Right cardiac atrium (tissue), 5 donors: ENCODE measurements at regions not wholly inside any gene's neighbourhood (a gene's known extent, or its start where the extent isn't known, plus 50 kb on each side); places are given as distances from the start of the nearest gene placed in this dataset.

Experiments used
- ATAC-seq, 2 donors: fragments of 200-7000 bp; cut with Tn5 transposase; one replicate each; pipeline versions ENCODE4 v1.8.0 to v1.9.1; 2020; ENCODE audit warnings: moderate library complexity in 2 of 2, mild to moderate bottlenecking in 1 of 2
- DNase-seq, 3 donors: peaks; one replicate each; pipeline ENCODE4 v3.0.0-alpha.2; 2020
- H3K27ac ChIP-seq: one replicate; pipeline ENCODE4 v1.5.1; 2013; ENCODE audit warnings: mild to moderate bottlenecking, low read length, control low read depth, moderate library complexity
- H3K27me3 ChIP-seq: one replicate; pipeline ENCODE4 v1.6.1; 2013; ENCODE audit not compliant: control insufficient read depth, insufficient read depth
- H3K4me1 ChIP-seq: one replicate; pipeline ENCODE4 v1.6.1; 2013; ENCODE audit warnings: low read length; ENCODE audit not compliant: control insufficient read depth, insufficient read depth
- H3K4me3 ChIP-seq: one replicate; pipeline ENCODE4 v1.5.1; 2013; ENCODE audit warnings: low read length, control low read depth
- H3K9me3 ChIP-seq: one replicate; pipeline ENCODE4 v1.6.1; 2013; ENCODE audit warnings: low read length; ENCODE audit not compliant: control insufficient read depth
- WGBS: extraction: QIAGEN DNeasy Blood & Tissue Kit; methylation state at CpG from one replicate; pipeline ENCODE4 v1.1.7; 2013; 5-methylcytosine and 5-hydroxymethylcytosine counted together
- intact Hi-C, 4 donors: fragments of 100-400 bp; cut with DNase I; formaldehyde crosslinking; loops; one replicate each; pipeline versions ENCODE4 v1.11.0 to v1.14.0; 2022 to 2023
- donor health status: healthy with polysubstance abuse.
- donor health status: DM: no; HTN: yes; CAD: no.
- donor health status: DM: no; HTN: no; CAD: no.
- donor health status: DM: no; HTN: yes; CAD: no; lungs with severe emphysema.
- donor health status: DM: yes; HTN: yes; CAD: no.

GRCh38 chr2:196266351-196266750 is 95.0 kb upstream of the STK17B start:
- intact Hi-C loops: no loop called here
- H3K4me3 ChIP-seq: no peak overlapping the region
- no peaks in the 10 kb centered on the region for H3K9me3 ChIP-seq

GRCh38 chr2:196266855-196267254 is 95.5 kb upstream of the STK17B start:
- ATAC-seq (peak in 1 of 2 donors; percentile 53), DNase-seq (no peak)
- no peak overlapping the region for H3K27ac ChIP-seq
- intact Hi-C loops: no loop called here
- H3K9me3 ChIP-seq: no peaks in the 10 kb centered on the region
- no peaks in the 10 kb centered on the region for H3K27me3 ChIP-seq
- H3K4me3 ChIP-seq: no peak overlapping the region
- H3K4me1 ChIP-seq: no peaks in the 10 kb centered on the region

More at GRCh38 chr2:196266351-196266750, 95.0 kb upstream of the STK17B start:
- no peak for DNase-seq
- Histone ChIP-seq H3K4me1 (no peaks in the 10 kb centered on the region), H3K27ac (no peak overlapping the region), H3K27me3 (no peaks in the 10 kb centered on the region)
- no peak for ATAC-seq

DNA sequence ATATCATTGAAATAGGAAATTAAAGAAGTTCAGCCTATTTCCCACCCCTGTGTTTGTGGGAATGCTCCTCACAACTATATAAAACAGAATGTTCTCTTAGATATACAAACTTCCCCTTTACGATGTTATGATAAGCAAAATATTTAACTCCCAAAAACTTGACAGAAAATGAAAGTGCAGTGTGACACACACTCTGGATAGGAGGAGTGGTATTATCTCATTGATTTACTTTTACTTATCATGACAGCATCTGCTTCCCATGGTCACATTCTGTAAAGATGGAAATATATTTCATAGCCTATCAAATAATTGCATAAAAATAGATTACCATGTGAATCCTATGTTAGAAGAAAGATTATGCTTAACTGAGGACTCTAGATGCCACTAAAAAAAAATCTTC is 96.6 kb upstream of the STK17B start:
- H3K27ac ChIP-seq: no peak overlapping the region
- WGBS: 17% methylated on average over 1 of the region's 1 CpG
- no peak overlapping the region for H3K4me3 ChIP-seq
- intact Hi-C loops: no loop called here
- ATAC-seq: peak in 1 of 2 donors; percentile 43
- no peak for DNase-seq
- H3K27me3 ChIP-seq: no peaks in the 10 kb centered on the region
- H3K9me3 ChIP-seq: no peaks in the 10 kb centered on the region
- no peaks in the 10 kb centered on the region for H3K4me1 ChIP-seq

DNA sequence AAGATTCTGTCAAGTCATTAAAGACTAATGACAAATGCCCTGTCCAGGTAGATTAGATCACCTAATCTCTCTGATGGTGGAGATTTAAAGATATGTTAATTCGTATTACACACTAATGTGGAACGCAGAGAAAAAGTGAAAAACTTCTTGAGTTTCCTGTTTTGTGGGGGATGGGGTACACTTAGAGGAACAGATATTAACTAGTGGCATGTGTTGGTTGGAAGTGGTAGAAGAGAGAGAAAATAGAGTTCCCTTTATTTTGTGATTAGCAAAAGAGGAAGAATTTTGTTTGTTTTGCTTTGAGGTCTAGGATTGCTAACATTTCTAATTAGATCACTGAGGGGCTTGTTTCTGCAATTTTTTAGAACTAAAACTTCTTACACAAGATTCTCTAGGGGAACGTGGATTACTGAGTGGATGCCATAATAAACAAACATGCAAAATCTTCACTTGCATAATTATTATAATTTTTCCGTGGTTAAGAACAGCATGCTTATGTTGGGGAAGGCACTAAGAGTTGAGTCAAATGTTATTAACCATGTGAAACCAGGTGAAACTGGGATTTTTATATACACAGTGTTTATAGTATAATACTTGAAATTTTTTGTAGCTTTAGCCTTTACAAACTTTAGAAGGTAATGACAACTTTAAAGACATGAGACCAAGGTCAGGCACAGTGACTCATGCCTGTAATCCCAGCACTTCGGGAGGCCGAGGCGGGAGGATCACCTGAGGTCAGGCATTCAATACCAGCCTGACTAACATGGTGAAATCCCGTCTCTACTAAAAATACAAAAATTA is 97.4 kb upstream of the STK17B start:
- Histone ChIP-seq H3K4me3 (no peak overlapping the region), H3K4me1 (no peaks in the 10 kb centered on the region), H3K9me3 (no peaks in the 10 kb centered on the region), H3K27me3 (no peaks in the 10 kb centered on the region), H3K27ac (no peak overlapping the region)
- intact Hi-C loops: no loop called here
- ATAC-seq: peak; percentile 44 to 78
- WGBS: 28% methylated on average over 8 of the region's 8 CpGs
- DNase-seq: no peak

DNA sequence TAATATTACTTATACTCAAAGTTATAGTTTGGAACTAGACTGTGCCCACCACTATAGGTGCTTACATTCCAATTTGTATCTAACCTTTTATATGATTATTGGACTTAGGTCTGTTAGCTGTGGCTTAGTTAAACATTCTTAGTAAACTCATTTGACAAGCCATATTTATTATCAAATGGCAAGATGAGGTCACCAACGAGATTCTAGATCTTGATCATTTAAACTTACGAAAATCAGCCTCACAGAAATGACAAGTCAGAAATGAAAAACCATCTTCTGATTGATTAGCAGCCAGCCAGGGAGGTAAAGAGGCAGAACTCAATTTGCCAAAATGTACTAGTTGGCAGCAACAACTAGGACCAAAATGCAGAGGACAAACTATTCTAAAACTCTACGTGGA is 100.4 kb upstream of the STK17B start:
- ATAC-seq: no peak
- intact Hi-C loops: loop anchor here in 1 of 4 donors (10.0 kb wide), 1 partner anchor 107 kb away; no protein-coding TSS in a partner anchor
- no peaks in the 10 kb centered on the region for H3K27me3 ChIP-seq

DNA sequence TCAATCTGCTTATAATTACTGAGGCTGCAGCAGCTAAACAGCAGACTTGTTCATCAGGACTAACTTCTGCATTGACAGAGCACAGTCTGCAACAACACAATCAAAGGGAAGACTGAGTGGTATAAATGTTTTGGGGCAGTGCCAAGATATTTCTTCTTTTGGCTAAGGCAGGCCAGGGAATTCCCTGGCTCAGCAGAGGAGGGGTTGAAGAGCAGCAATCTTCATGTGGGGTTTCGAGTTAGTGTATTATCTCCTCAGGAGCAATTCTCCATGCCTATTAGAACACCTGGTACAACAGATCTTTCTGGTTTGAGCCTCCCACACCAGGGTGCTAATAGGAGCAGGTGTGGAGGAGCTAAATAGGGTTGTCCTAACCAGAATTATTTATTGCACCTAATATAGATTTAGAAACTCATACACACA is 103.0 kb upstream of the STK17B start:
- 19% methylated on average over 1 of the region's 1 CpG for WGBS
- ATAC-seq (peak; percentile 80 to 88), DNase-seq (peak in 1 of 3 donors; percentile 30)
- H3K27ac ChIP-seq: no peak overlapping the region
- intact Hi-C loops: loop anchor here in 1 of 4 donors (10.0 kb wide), 1 partner anchor 110 kb away; no protein-coding TSS in a partner anchor
- H3K4me3 ChIP-seq: no peak overlapping the region
- H3K9me3 ChIP-seq: no peaks in the 10 kb centered on the region
- no peaks in the 10 kb centered on the region for H3K27me3 ChIP-seq
- peaks cover 2% of the 10 kb centered on the region for H3K4me1 ChIP-seq

More for the DNA sequence above, 100.4 kb upstream of the STK17B start:
- Histone ChIP-seq H3K4me1 (peaks cover 2% of the 10 kb centered on the region), H3K9me3 (no peaks in the 10 kb centered on the region), H3K27ac (no peak overlapping the region), H3K4me3 (no peak overlapping the region)
- DNase-seq: no peak
- WGBS: 92% methylated on average over 3 of the region's 3 CpGs

- Histone ChIP-seq H3K27ac (no peak overlapping the region), H3K27me3 (no peaks in the 10 kb centered on the region), H3K4me3 (no peak overlapping the region), H3K9me3 (no peaks in the 10 kb centered on the region), H3K4me1 (peaks cover 2% of the 10 kb centered on the region)
- WGBS: 81% methylated on average over 5 of the region's 5 CpGs
- ATAC-seq (peak in 1 of 2 donors; percentile 32), DNase-seq (no peak)
- intact Hi-C loops: loop anchor here in 1 of 4 donors (10.0 kb wide), 1 partner anchor 111 kb away; no protein-coding TSS in a partner anchor
Measured at GRCh38 chr2:196275646-196276352, 104.4 kb upstream of the STK17B start.

- WGBS: 42% methylated on average over 2 of the region's 2 CpGs
- peaks cover 2% of the 10 kb centered on the region for H3K4me1 ChIP-seq
- intact Hi-C loops: loop anchor here in 1 of 4 donors (10.0 kb wide), 1 partner anchor 112 kb away; no protein-coding TSS in a partner anchor
- ATAC-seq: no peak
- no peaks in the 10 kb centered on the region for H3K27me3 ChIP-seq
- no peaks in the 10 kb centered on the region for H3K9me3 ChIP-seq
- no peak for DNase-seq
- H3K4me3 ChIP-seq: no peak overlapping the region
- H3K27ac ChIP-seq: no peak overlapping the region
Measured at GRCh38 chr2:196276421-196276820, 105.0 kb upstream of the STK17B start.

DNA sequence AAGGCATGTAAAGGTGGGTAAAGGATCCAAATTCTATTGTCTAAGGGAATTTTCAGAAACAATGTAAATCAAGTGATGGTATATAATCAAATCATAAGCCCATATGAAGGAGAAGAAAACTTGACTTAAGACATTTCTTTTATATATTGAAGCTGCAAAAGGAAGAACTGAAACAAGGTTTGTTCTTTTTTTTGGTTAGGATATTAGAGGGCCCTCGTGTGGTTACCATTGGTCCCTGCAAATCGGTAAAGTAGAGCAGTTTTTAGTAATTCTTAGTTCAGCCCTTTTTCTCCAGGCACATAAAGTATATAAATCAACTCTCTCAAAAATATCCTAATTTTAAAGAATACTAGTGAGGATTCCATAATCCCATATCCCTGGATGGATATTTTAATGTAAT is 105.6 kb upstream of the STK17B start:
- H3K4me3 ChIP-seq: no peak overlapping the region
- no peak for ATAC-seq
- no peak for DNase-seq
- no peaks in the 10 kb centered on the region for H3K9me3 ChIP-seq
- H3K27ac ChIP-seq: no peak overlapping the region
- H3K4me1 ChIP-seq: peaks cover 2% of the 10 kb centered on the region
- intact Hi-C loops: loop anchor here in 1 of 4 donors (10.0 kb wide), 1 partner anchor 112 kb away; no protein-coding TSS in a partner anchor
- no peaks in the 10 kb centered on the region for H3K27me3 ChIP-seq
- WGBS: 47% methylated on average over 2 of the region's 2 CpGs

DNA sequence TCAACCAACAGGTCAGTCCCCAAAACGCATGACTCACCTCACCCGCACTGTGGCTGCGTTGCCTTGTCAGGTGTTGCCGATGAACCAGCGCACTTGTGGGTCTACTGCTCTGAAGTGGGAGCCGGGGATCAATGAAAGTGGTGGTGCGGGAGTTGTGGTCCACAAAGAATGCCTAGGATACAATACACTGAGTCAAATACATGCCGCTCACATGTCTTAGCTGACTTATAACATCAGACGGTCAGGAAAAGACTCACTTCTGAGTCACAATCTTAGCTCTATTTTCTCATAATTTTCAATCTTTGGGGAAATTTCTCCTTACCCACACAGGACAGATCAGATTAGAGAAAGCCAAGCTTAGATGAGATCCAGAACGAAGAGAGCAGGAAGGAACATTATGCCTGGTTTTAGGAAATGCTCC is 107.1 kb upstream of the STK17B start:
- ATAC-seq: no peak
- H3K9me3 ChIP-seq: no peaks in the 10 kb centered on the region
- no peaks in the 10 kb centered on the region for H3K27me3 ChIP-seq
- WGBS: 91% methylated on average over 10 of the region's 10 CpGs
- H3K4me1 ChIP-seq: peaks cover 2% of the 10 kb centered on the region
- DNase-seq: no peak
- intact Hi-C loops: loop anchor here in 1 of 4 donors (10.0 kb wide), 1 partner anchor 114 kb away; no protein-coding TSS in a partner anchor
- H3K27ac ChIP-seq: no peak overlapping the region
- H3K4me3 ChIP-seq: no peak overlapping the region

GRCh38 chr2:196279541-196279940 is 108.2 kb upstream of the STK17B start:
- intact Hi-C loops: loop anchor here in 1 of 4 donors (10.0 kb wide), 1 partner anchor 115 kb away; no protein-coding TSS in a partner anchor

More at GRCh38 chr2:196279541-196279940, 108.2 kb upstream of the STK17B start:
- Histone ChIP-seq H3K9me3 (no peaks in the 10 kb centered on the region), H3K4me1 (no peaks in the 10 kb centered on the region), H3K4me3 (no peak overlapping the region), H3K27me3 (no peaks in the 10 kb centered on the region), H3K27ac (no peak overlapping the region)
- WGBS: 98% methylated on average over 3 of the region's 3 CpGs
- ATAC-seq (no peak), DNase-seq (no peak)
